ENCODE measurements at regions not wholly inside any gene's neighbourhood (a gene's known extent, or its start where the extent isn't known, plus 50 kb on each side); places are given as distances from the start of the nearest gene placed in this dataset.
"Not testable (repeated sequence)": the region's sequence is repeated elsewhere in the genome, so short reads cannot be mapped to it uniquely, and the experiment has no call there.

GRCh38 chr21:6428498-6429092 lies 4092.8 kb upstream of the TPTE start:
- intact Hi-C loops (cut with DNase I); H3K36me3 ChIP-seq; H3K27ac ChIP-seq; H3K9me3 ChIP-seq; H3K4me3 ChIP-seq; H3K27me3 ChIP-seq; H3K4me1 ChIP-seq: not testable (repeated sequence)
- ATAC-seq (peak; percentile 47 to 52 (median 48)), DNase-seq (peak in 2 of 3 donors; percentile 5 to 31)
- WGBS (ENCODE audit: insufficient coverage, low coverage, low lambda C conversion rate, missing lambda C conversion rate) = no CpG with 5 or more reads among the region's 25 CpGs

- DNase-seq = peak in 1 of 3 donors; percentile 32
- H3K4me1 ChIP-seq; H3K27me3 ChIP-seq; H3K36me3 ChIP-seq; H3K9me3 ChIP-seq; H3K4me3 ChIP-seq; H3K27ac ChIP-seq; intact Hi-C loops (cut with DNase I): not testable (repeated sequence)
- ATAC-seq = peak in 3 of 4 donors; percentile 25 to 68 (median 62)
- no CpG with 5 or more reads among the region's 8 CpGs for WGBS (ENCODE audit: insufficient coverage, low coverage, low lambda C conversion rate, missing lambda C conversion rate)
Observed at GRCh38 chr21:6429924-6430323, 4091.5 kb upstream of the TPTE start.

- H3K4me3 ChIP-seq; ATAC-seq; H3K27me3 ChIP-seq; H3K36me3 ChIP-seq; H3K9me3 ChIP-seq; DNase-seq; H3K27ac ChIP-seq; H3K4me1 ChIP-seq; intact Hi-C loops (cut with DNase I): not testable (repeated sequence)
- no CpG with 5 or more reads among the region's 12 CpGs for WGBS (ENCODE audit: insufficient coverage, low coverage, low lambda C conversion rate, missing lambda C conversion rate)
Observed at GRCh38 chr21:6433149-6433548, 4088.2 kb upstream of the TPTE start.

- H3K4me3 ChIP-seq; H3K9me3 ChIP-seq; H3K36me3 ChIP-seq; intact Hi-C loops (cut with DNase I); H3K27me3 ChIP-seq; H3K27ac ChIP-seq; ATAC-seq; H3K4me1 ChIP-seq: not testable (repeated sequence)
- no CpG with 5 or more reads among the region's 15 CpGs for WGBS (ENCODE audit: insufficient coverage, low coverage, low lambda C conversion rate, missing lambda C conversion rate)
- DNase-seq = peak in 2 of 3 donors; percentile 5 to 41
Observed at GRCh38 chr21:6436205-6436604, 4085.2 kb upstream of the TPTE start.

- H3K36me3 ChIP-seq; intact Hi-C loops (cut with DNase I); H3K9me3 ChIP-seq; H3K27me3 ChIP-seq; H3K4me1 ChIP-seq; H3K4me3 ChIP-seq: not testable (repeated sequence)
- no CpG with 5 or more reads among the region's 21 CpGs for WGBS (ENCODE audit: insufficient coverage, low coverage, low lambda C conversion rate, missing lambda C conversion rate)
- DNase-seq (peak in 1 of 3 donors; percentile 48), ATAC-seq (peak; percentile 58 to 81 (median 73))
- H3K27ac ChIP-seq = peak overlapping the region in 1 of 3 donors; percentile 53
Observed at GRCh38 chr21:6436971-6437833, 4084.2 kb upstream of the TPTE start.

- H3K27ac ChIP-seq = peak overlapping the region in 2 of 3 donors; percentile 36 to 70
- peak in 1 of 3 donors; percentile 23 for DNase-seq
- WGBS (ENCODE audit: insufficient coverage, low coverage, low lambda C conversion rate, missing lambda C conversion rate) = no CpG with 5 or more reads among the region's 7 CpGs
- H3K27me3 ChIP-seq; intact Hi-C loops (cut with DNase I); H3K4me3 ChIP-seq; H3K36me3 ChIP-seq; H3K9me3 ChIP-seq; H3K4me1 ChIP-seq: not testable (repeated sequence)
- ATAC-seq = peak; percentile 41 to 49 (median 45)
Observed at GRCh38 chr21:6437834-6438187, 4083.6 kb upstream of the TPTE start.

GRCh38 chr21:6439058-6439457 lies 4082.3 kb upstream of the TPTE start:
- no CpG with 5 or more reads among the region's 10 CpGs for WGBS (ENCODE audit: insufficient coverage, low coverage, low lambda C conversion rate, missing lambda C conversion rate)
- DNase-seq = peak; percentile 13 to 75 (median 63)
- intact Hi-C loops (cut with DNase I) = not testable (repeated sequence)

GRCh38 chr21:6454648-6455340 lies 4066.6 kb upstream of the TPTE start:
- not testable (repeated sequence) for DNase-seq

More at GRCh38 chr21:6439058-6439457, 4082.3 kb upstream of the TPTE start:
- peak in 2 of 4 donors; percentile 7 to 39 for ATAC-seq
- not testable (repeated sequence) for H3K4me3 ChIP-seq, H3K36me3 ChIP-seq, H3K27ac ChIP-seq, H3K27me3 ChIP-seq, H3K9me3 ChIP-seq, H3K4me1 ChIP-seq

GRCh38 chr21:6456011-6456661 lies 4065.2 kb upstream of the TPTE start:
- H3K4me1 ChIP-seq; H3K27me3 ChIP-seq; H3K9me3 ChIP-seq; H3K27ac ChIP-seq; intact Hi-C loops (cut with DNase I); H3K36me3 ChIP-seq; DNase-seq; H3K4me3 ChIP-seq: not testable (repeated sequence)
- ATAC-seq = peak in 2 of 4 donors; percentile 19 to 43
- WGBS (ENCODE audit: insufficient coverage, low coverage, low lambda C conversion rate, missing lambda C conversion rate) = no CpG with 5 or more reads among the region's 18 CpGs

More at GRCh38 chr21:6454648-6455340, 4066.6 kb upstream of the TPTE start:
- H3K36me3 ChIP-seq; H3K4me1 ChIP-seq; H3K27me3 ChIP-seq; H3K9me3 ChIP-seq; H3K4me3 ChIP-seq; ATAC-seq; intact Hi-C loops (cut with DNase I); H3K27ac ChIP-seq: not testable (repeated sequence)
- WGBS (ENCODE audit: insufficient coverage, low coverage, low lambda C conversion rate, missing lambda C conversion rate) = no CpG with 5 or more reads among the region's 26 CpGs

- H3K36me3 ChIP-seq; H3K4me3 ChIP-seq; intact Hi-C loops (cut with DNase I); H3K4me1 ChIP-seq; H3K27me3 ChIP-seq; H3K9me3 ChIP-seq: not testable (repeated sequence)
- WGBS (ENCODE audit: insufficient coverage, low coverage, low lambda C conversion rate, missing lambda C conversion rate) = 20% methylated on average over 1 of the region's 12 CpGs
- H3K27ac ChIP-seq = peak overlapping the region in 1 of 3 donors; percentile 53
- ATAC-seq (peak; percentile 42 to 77 (median 48)), DNase-seq (peak in 1 of 3 donors; percentile 53)
Observed at GRCh38 chr21:6459761-6460160, 4061.6 kb upstream of the TPTE start.

GRCh38 chr21:6461358-6461757 lies 4060.0 kb upstream of the TPTE start:
- no CpG with 5 or more reads among the region's 10 CpGs for WGBS (ENCODE audit: insufficient coverage, low coverage, low lambda C conversion rate, missing lambda C conversion rate)
- peak in 1 of 4 donors; percentile 18 for ATAC-seq
- intact Hi-C loops (cut with DNase I) = not testable (repeated sequence)

More at GRCh38 chr21:6461358-6461757, 4060.0 kb upstream of the TPTE start:
- DNase-seq, H3K9me3 ChIP-seq, H3K4me1 ChIP-seq, H3K4me3 ChIP-seq, H3K27ac ChIP-seq, H3K36me3 ChIP-seq, H3K27me3 ChIP-seq: not testable (repeated sequence)
